HG03520 (cell line): ENCODE measurements at regions not wholly inside any gene's neighbourhood (a gene's known extent, or its start where the extent isn't known, plus 50 kb on each side); places are given as distances from the start of the nearest gene placed in this dataset.

Experiments
- ATAC-seq: cut with Tn5 transposase; IDR thresholded peaks from one replicate; pipeline ENCODE4 v1.9.1; 2021; ENCODE audit warnings: mild to moderate bottlenecking, moderate library complexity; ENCODE audit not compliant: unreplicated experiment

- ATAC-seq: no peak
Measured at GRCh38 chr11:39304586-39304985, 2154.9 kb downstream of the LRRC4C start.

GRCh38 chr11:39294648-39295047, 2164.8 kb downstream of the LRRC4C start:
- no peak for ATAC-seq

GRCh38 chr11:39288011-39288410, 2171.4 kb downstream of the LRRC4C start:
- ATAC-seq: no peak

GRCh38 chr11:39268176-39268690, 2191.2 kb downstream of the LRRC4C start:
- no peak for ATAC-seq

GRCh38 chr11:39255648-39256047, 2203.8 kb downstream of the LRRC4C start:
- ATAC-seq: no peak

GRCh38 chr11:39249566-39250365, 2209.7 kb downstream of the LRRC4C start:
- ATAC-seq: no peak

- ATAC-seq: no peak
Measured at GRCh38 chr11:39247570-39248137, 2211.8 kb downstream of the LRRC4C start.

GRCh38 chr11:39239553-39239952, 2219.9 kb downstream of the LRRC4C start:
- no peak for ATAC-seq

- no peak for ATAC-seq
Measured at GRCh38 chr11:39236916-39237315, 2222.5 kb downstream of the LRRC4C start.

GRCh38 chr11:39221550-39222138, 2237.8 kb downstream of the LRRC4C start:
- ATAC-seq: no peak

- no peak for ATAC-seq
Measured at GRCh38 chr11:39220501-39221230, 2238.8 kb downstream of the LRRC4C start.

- no peak for ATAC-seq
Measured at GRCh38 chr11:39220069-39220468, 2239.4 kb downstream of the LRRC4C start.

GRCh38 chr11:39209981-39210380, 2249.5 kb downstream of the LRRC4C start:
- ATAC-seq: no peak

- no peak for ATAC-seq
Measured at GRCh38 chr11:39205236-39205995, 2254.0 kb downstream of the LRRC4C start.

GRCh38 chr11:39192671-39193070, 2266.8 kb downstream of the LRRC4C start:
- no peak for ATAC-seq

GRCh38 chr11:39190751-39191150, 2268.7 kb downstream of the LRRC4C start:
- ATAC-seq: no peak

- ATAC-seq: no peak
Measured at GRCh38 chr11:39177678-39178077, 2281.8 kb downstream of the LRRC4C start.

- no peak for ATAC-seq
Measured at GRCh38 chr11:39174965-39175364, 2284.5 kb downstream of the LRRC4C start.

GRCh38 chr11:39174196-39174595, 2285.3 kb downstream of the LRRC4C start:
- ATAC-seq: no peak

GRCh38 chr11:39165021-39165420, 2294.4 kb downstream of the LRRC4C start:
- ATAC-seq: no peak

GRCh38 chr11:39149214-39149613, 2310.2 kb downstream of the LRRC4C start:
- no peak for ATAC-seq
